H9 (cell line): ENCODE measurements at regions not wholly inside any gene's neighbourhood (a gene's known extent, or its start where the extent isn't known, plus 50 kb on each side); places are given as distances from the start of the nearest gene placed in this dataset.

Experiments
- DNase-seq: peaks from one replicate; pipeline ENCODE4 v3.0.0-alpha.2; 2017
- H2AFZ ChIP-seq: one replicate; pipeline ENCODE4 v1.6.1; 2013; ENCODE audit warnings: mild to moderate bottlenecking, low read length, control low read depth, moderate library complexity
- H2AK5ac ChIP-seq: 2 replicates; pipeline ENCODE4 v1.6.1; 2013; ENCODE audit warnings: low read length, control low read depth, mixed read lengths; ENCODE audit not compliant: insufficient read length
- H2BK120ac ChIP-seq: one replicate; pipeline ENCODE4 v1.6.1; 2013; ENCODE audit warnings: low read depth, mild to moderate bottlenecking, low read length, control low read depth, inconsistent platforms; ENCODE audit not compliant: poor library complexity, severe bottlenecking
- H2BK12ac ChIP-seq: 2 replicates; pipeline ENCODE4 v1.6.1; 2013; ENCODE audit warnings: low read length, control low read depth, mixed read lengths, low read depth; ENCODE audit not compliant: insufficient read length
- H2BK15ac ChIP-seq: 2 replicates; pipeline ENCODE4 v1.6.1; 2013; ENCODE audit warnings: low read depth, low read length, control low read depth
- H2BK20ac ChIP-seq: one replicate; pipeline ENCODE4 v1.6.1; 2013; ENCODE audit warnings: low read depth, mild to moderate bottlenecking, low read length, control low read depth, inconsistent platforms; ENCODE audit not compliant: poor library complexity, severe bottlenecking
- H2BK5ac ChIP-seq: 2 replicates; pipeline ENCODE4 v1.6.1; 2013; ENCODE audit warnings: low read length, control low read depth, mixed read lengths; ENCODE audit not compliant: insufficient read length
- H3K14ac ChIP-seq: 2 replicates; pipeline ENCODE4 v1.6.1; 2013; ENCODE audit warnings: low read length, control low read depth; ENCODE audit not compliant: insufficient read depth
- H3K18ac ChIP-seq: 2 replicates; pipeline ENCODE4 v1.6.1; 2013; ENCODE audit warnings: low read depth, mild to moderate bottlenecking, mixed read lengths, low read length, control low read depth; ENCODE audit not compliant: insufficient read length
- H3K23ac ChIP-seq: 2 replicates; pipeline ENCODE4 v1.6.1; 2013; ENCODE audit warnings: low read length, control low read depth, mixed read lengths, low read depth; ENCODE audit not compliant: insufficient read length
- H3K23me2 ChIP-seq: 2 replicates; pipeline ENCODE4 v1.6.1; 2013; ENCODE audit warnings: low read depth, mild to moderate bottlenecking, mixed read lengths, low read length, control low read depth; ENCODE audit not compliant: insufficient read length, poor library complexity, severe bottlenecking
- H3K27ac ChIP-seq: 2 replicates; pipeline ENCODE4 v1.5.1; 2013; ENCODE audit warnings: low read length, control low read depth, mixed read lengths, low read depth; ENCODE audit not compliant: insufficient read length
- H3K27me3 ChIP-seq: 2 replicates; pipeline ENCODE4 v1.6.1; 2013; ENCODE audit warnings: low read length, control low read depth, inconsistent platforms; ENCODE audit not compliant: insufficient read depth
- H3K4ac ChIP-seq: 2 replicates; pipeline ENCODE4 v1.6.1; 2013; ENCODE audit warnings: low read depth, mild to moderate bottlenecking, control low read depth, inconsistent platforms, low read length, moderate library complexity
- H3K4me1 ChIP-seq: 2 replicates; pipeline ENCODE4 v1.6.1; 2013; ENCODE audit warnings: low read length, control low read depth, inconsistent platforms; ENCODE audit not compliant: insufficient read depth
- H3K4me2 ChIP-seq: 2 replicates; pipeline ENCODE4 v1.6.1; 2013; ENCODE audit warnings: low read length, control low read depth, mixed read lengths; ENCODE audit not compliant: insufficient read length, insufficient read depth
- H3K56ac ChIP-seq: 2 replicates; pipeline ENCODE4 v1.6.1; 2013; ENCODE audit warnings: low read depth, mild to moderate bottlenecking, mixed read lengths, low read length, control low read depth; ENCODE audit not compliant: insufficient read length
- H3K79me1 ChIP-seq: 2 replicates; pipeline ENCODE4 v1.6.1; 2013; ENCODE audit warnings: low read depth, mild to moderate bottlenecking, moderate library complexity, low read length, control low read depth, inconsistent platforms; ENCODE audit not compliant: insufficient read depth, poor library complexity, severe bottlenecking
- H3K79me2 ChIP-seq: 2 replicates; pipeline ENCODE4 v1.6.1; 2013; ENCODE audit warnings: low read length, control low read depth, inconsistent platforms; ENCODE audit not compliant: insufficient read depth
- H3K9ac ChIP-seq: 2 replicates; pipeline ENCODE4 v1.6.1; 2013; ENCODE audit warnings: low read length, control low read depth, mixed read lengths; ENCODE audit not compliant: insufficient read length; ENCODE audit errors: extremely low read depth
- H3K9me3 ChIP-seq: one replicate; pipeline ENCODE4 v1.6.1; 2013; ENCODE audit warnings: low read depth, low read length, inconsistent platforms; ENCODE audit not compliant: control insufficient read depth
- H3T11ph ChIP-seq: one replicate; pipeline ENCODE4 v1.6.1; 2013; ENCODE audit warnings: mild to moderate bottlenecking, low read length, control low read depth, inconsistent platforms
- H4K20me1 ChIP-seq: one replicate; pipeline ENCODE4 v1.6.1; 2013; ENCODE audit not compliant: control insufficient read depth, insufficient read length, insufficient read depth
- H4K5ac ChIP-seq: 2 replicates; pipeline ENCODE4 v1.6.1; 2013; ENCODE audit warnings: low read depth, mild to moderate bottlenecking, mixed read lengths, low read length, control low read depth; ENCODE audit not compliant: insufficient read length
- H4K8ac ChIP-seq: replicated peaks from 2 replicates; pipeline ENCODE4 v1.6.1; 2013; ENCODE audit warnings: low read length, control low read depth, mixed read lengths, low read depth; ENCODE audit not compliant: insufficient read length
- H4K91ac ChIP-seq: 2 replicates; pipeline ENCODE4 v1.6.1; 2013; ENCODE audit warnings: low read depth, mild to moderate bottlenecking, moderate library complexity, mixed read lengths, low read length, control low read depth; ENCODE audit not compliant: insufficient read length
- H3K27ac Mint-ChIP-seq, 3 experiments: 2 replicates in 2 of 3; 3 replicates in 1 of 3; pipeline ENCODE4 v1.8.0; 2020 to 2021; ENCODE audit warnings: mixed read lengths in 3 of 3, mild to moderate bottlenecking in 1 of 3, moderate library complexity in 1 of 3
- H3K27me3 Mint-ChIP-seq: 2 replicates; pipeline ENCODE4 v1.8.0; 2021; ENCODE audit warnings: low read depth, mild to moderate bottlenecking, moderate library complexity, mixed read lengths
- H3K36me3 Mint-ChIP-seq, 3 experiments: 2 replicates in 2 of 3; 3 replicates in 1 of 3; pipeline ENCODE4 v1.8.0; 2020 to 2021; ENCODE audit warnings: low read depth in 3 of 3, mixed read lengths in 3 of 3; ENCODE audit not compliant: insufficient read depth in 1 of 3
- H3K4me1 Mint-ChIP-seq, 2 experiments: 2 replicates each; pipeline ENCODE4 v1.8.0; 2020; ENCODE audit warnings: mixed read lengths in 2 of 2
- H3K4me3 Mint-ChIP-seq, 2 experiments: 2 replicates in 1 of 2; 3 replicates in 1 of 2; pipeline ENCODE4 v1.8.0; 2020 to 2021; ENCODE audit warnings: mild to moderate bottlenecking in 2 of 2, mixed read lengths in 2 of 2, moderate library complexity in 1 of 2
- H3K9me3 Mint-ChIP-seq, 2 experiments: 2 replicates in 1 of 2; 3 replicates in 1 of 2; pipeline ENCODE4 v1.8.0; 2020; ENCODE audit warnings: mild to moderate bottlenecking in 2 of 2, mixed read lengths in 2 of 2, moderate library complexity in 1 of 2
- CTCF ChIP-seq: fragments of 200-600 bp; sonication (generic); conservative IDR thresholded peaks from 3 replicates; pipeline ENCODE4 v1.8.0; 2021; ENCODE audit warnings: antibody characterized with exemption, mild to moderate bottlenecking
- WGBS: extraction: QIAGEN DNeasy Blood & Tissue Kit; methylation state at CpG from one replicate; pipeline ENCODE4 v1.1.7; 2013; ENCODE audit warnings: missing lambda C conversion rate, low lambda C conversion rate, mixed read lengths; ENCODE audit not compliant: insufficient read length; ENCODE audit errors: extremely low coverage; 5-methylcytosine and 5-hydroxymethylcytosine counted together

- no peak overlapping the region for H2BK120ac ChIP-seq
- H2BK12ac ChIP-seq, result no peak overlapping the region
- no peak overlapping the region for H4K5ac ChIP-seq
- H3K79me2 ChIP-seq, result no peaks in the 10 kb centered on the region
- no peaks in the 10 kb centered on the region for H3K27me3 ChIP-seq
- peaks cover 0 to 8% of the 10 kb centered on the region in 2 experiments; a peak in 2 of 4 replicates for H3K4me1 Mint-ChIP-seq
- no peak overlapping the region for H3K56ac ChIP-seq
- no peaks in the 10 kb centered on the region; a peak in 1 of 5 replicates for H3K9me3 Mint-ChIP-seq
- no peak for DNase-seq
- no peak overlapping the region for H3K23ac ChIP-seq
- H3T11ph ChIP-seq, result no peak overlapping the region
- no peaks in the 10 kb centered on the region for H3K9me3 ChIP-seq
- H3K4me1 ChIP-seq, result no peaks in the 10 kb centered on the region
- H2BK15ac ChIP-seq, result no peak overlapping the region
- no peak overlapping the region for H3K9ac ChIP-seq
- no peak for TF ChIP-seq CTCF
- H4K91ac ChIP-seq, result no peak overlapping the region
- H3K4me3 Mint-ChIP-seq, result no peak overlapping the region
- H3K4me2 ChIP-seq, result no peak overlapping the region
- H4K8ac ChIP-seq, result no peak overlapping the region
- no peak overlapping the region for H3K18ac ChIP-seq
- H4K20me1 ChIP-seq, result no peaks in the 10 kb centered on the region
- no peaks in the 10 kb centered on the region for H3K27me3 Mint-ChIP-seq
- no peak overlapping the region for H2BK20ac ChIP-seq
- no CpG with 5 or more reads among the region's 3 CpGs for WGBS
- H3K27ac ChIP-seq, result no peak overlapping the region
- H3K79me1 ChIP-seq, result no peaks in the 10 kb centered on the region
- no peaks in the 10 kb centered on the region for H3K23me2 ChIP-seq
- no peaks in the 10 kb centered on the region for H3K36me3 Mint-ChIP-seq
- H3K27ac Mint-ChIP-seq, result no peak overlapping the region
- H2BK5ac ChIP-seq, result no peak overlapping the region
- no peak overlapping the region for H2AFZ ChIP-seq
- no peak overlapping the region for H3K4ac ChIP-seq
- no peak overlapping the region for H2AK5ac ChIP-seq
- H3K14ac ChIP-seq, result no peak overlapping the region
Observed at GRCh38 chr10:57694956-57695608, 572.6 kb downstream of the IPMK start.
